ENCODE measurements at regions not wholly inside any gene's neighbourhood (a gene's known extent, or its start where the extent isn't known, plus 50 kb on each side); places are given as distances from the start of the nearest gene placed in this dataset.

DNA sequence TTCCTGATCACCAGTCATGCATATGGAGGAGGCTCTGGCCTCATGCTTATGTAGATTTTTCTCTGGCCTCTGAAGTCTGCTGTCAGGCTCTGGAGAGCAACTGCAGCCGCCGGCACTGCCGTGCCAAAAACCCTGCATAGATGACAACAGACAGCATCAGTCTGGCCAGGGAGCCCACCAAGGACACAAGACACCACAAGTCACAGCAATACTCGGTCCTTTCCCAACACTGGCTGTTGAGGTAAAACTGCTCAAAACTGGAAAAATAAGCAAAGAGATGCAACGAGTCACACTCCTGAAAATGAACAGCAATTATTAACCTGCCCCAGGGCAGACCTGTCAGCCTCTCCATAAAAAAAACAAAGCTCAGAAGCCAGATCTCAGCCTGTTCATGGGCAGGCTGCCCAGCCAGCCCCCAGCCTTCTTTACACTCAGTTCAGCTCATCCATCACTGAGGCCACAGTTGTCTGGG lies 186.0 kb upstream of the RAB6C start:
- H3K9ac ChIP-seq = no peak overlapping the region
- no peaks in the 10 kb centered on the region for H3K4me1 ChIP-seq
- no peaks in the 10 kb centered on the region for H3K9me3 ChIP-seq
- no peak overlapping the region for H3K4me3 ChIP-seq
- no peak overlapping the region for H3K27ac ChIP-seq
- no peaks in the 10 kb centered on the region for H3K36me3 ChIP-seq
- no peaks in the 10 kb centered on the region for H3K27me3 ChIP-seq
- no peak for TF ChIP-seq Cebpa-rat (IDR thresholded peaks at IDR 0.05)
- no peaks in the 10 kb centered on the region for H4K20me1 ChIP-seq
- H3K4me2 ChIP-seq = no peak overlapping the region

GRCh38 chr2:129794116-129794515 lies 185.3 kb upstream of the RAB6C start:
- H3K4me1 ChIP-seq = no peaks in the 10 kb centered on the region
- no peak overlapping the region for H3K4me3 ChIP-seq
- H3K27me3 ChIP-seq = no peaks in the 10 kb centered on the region
- no peaks in the 10 kb centered on the region for H3K36me3 ChIP-seq
- no peaks in the 10 kb centered on the region for H4K20me1 ChIP-seq
- H3K9me3 ChIP-seq = no peaks in the 10 kb centered on the region
- no peak overlapping the region for H3K27ac ChIP-seq
- no peak for TF ChIP-seq Cebpa-rat (IDR thresholded peaks at IDR 0.05)
- no peak overlapping the region for H3K9ac ChIP-seq
- no peak overlapping the region for H3K4me2 ChIP-seq

DNA sequence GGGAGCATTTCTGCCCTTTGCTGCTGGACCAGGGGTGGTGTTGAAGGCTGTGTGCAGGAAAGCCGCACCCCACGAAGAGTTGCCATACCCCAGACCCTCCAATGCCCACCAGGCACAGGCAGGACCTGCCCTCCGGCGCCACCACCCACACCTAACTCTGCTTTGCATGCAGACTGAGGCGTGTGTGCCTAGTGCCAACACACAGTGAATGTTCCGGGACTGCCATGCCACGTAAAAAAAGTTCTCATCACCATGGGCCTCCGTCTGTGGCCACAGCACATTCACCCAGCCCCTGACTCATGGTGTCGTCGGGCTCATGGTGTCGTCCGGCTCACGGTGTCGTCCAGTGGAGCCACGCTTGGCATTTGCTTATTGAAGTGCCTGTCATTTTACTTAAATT lies 184.9 kb upstream of the RAB6C start:
- Histone ChIP-seq H3K9me3 (no peaks in the 10 kb centered on the region), H3K9ac (no peak overlapping the region), H3K4me3 (no peak overlapping the region), H4K20me1 (no peaks in the 10 kb centered on the region), H3K4me1 (no peaks in the 10 kb centered on the region), H3K4me2 (no peak overlapping the region), H3K27ac (no peak overlapping the region), H3K36me3 (no peaks in the 10 kb centered on the region), H3K27me3 (no peaks in the 10 kb centered on the region)
- TF ChIP-seq Cebpa-rat (IDR thresholded peaks at IDR 0.05) = no peak

- no peaks in the 10 kb centered on the region for H4K20me1 ChIP-seq
Observed at GRCh38 chr2:129796225-129796624, 183.2 kb upstream of the RAB6C start.

GRCh38 chr2:129796801-129797488 lies 182.5 kb upstream of the RAB6C start:
- Histone ChIP-seq H4K20me1 (no peaks in the 10 kb centered on the region), H3K27ac (no peak overlapping the region), H3K9me3 (no peaks in the 10 kb centered on the region), H3K4me2 (no peak overlapping the region), H3K36me3 (no peaks in the 10 kb centered on the region), H3K4me1 (peaks cover 10% of the 10 kb centered on the region), H3K27me3 (no peaks in the 10 kb centered on the region), H3K9ac (no peak overlapping the region), H3K4me3 (no peak overlapping the region)
- TF ChIP-seq Cebpa-rat (IDR thresholded peaks at IDR 0.05) = no peak

More at GRCh38 chr2:129796225-129796624, 183.2 kb upstream of the RAB6C start:
- H3K4me2 ChIP-seq = no peak overlapping the region
- H3K27me3 ChIP-seq = no peaks in the 10 kb centered on the region
- H3K4me3 ChIP-seq = no peak overlapping the region
- peaks cover 3% of the 10 kb centered on the region for H3K4me1 ChIP-seq
- H3K9ac ChIP-seq = no peak overlapping the region
- H3K36me3 ChIP-seq = no peaks in the 10 kb centered on the region
- H3K9me3 ChIP-seq = no peaks in the 10 kb centered on the region
- TF ChIP-seq Cebpa-rat (IDR thresholded peaks at IDR 0.05) = no peak
- H3K27ac ChIP-seq = no peak overlapping the region

- no peak overlapping the region for H3K9ac ChIP-seq
- no peaks in the 10 kb centered on the region for H4K20me1 ChIP-seq
- peaks cover 16% of the 10 kb centered on the region for H3K4me1 ChIP-seq
- no peak for TF ChIP-seq Cebpa-rat (IDR thresholded peaks at IDR 0.05)
- no peak overlapping the region for H3K4me3 ChIP-seq
- no peaks in the 10 kb centered on the region for H3K27me3 ChIP-seq
- H3K27ac ChIP-seq = no peak overlapping the region
- H3K9me3 ChIP-seq = no peaks in the 10 kb centered on the region
- no peak overlapping the region for H3K4me2 ChIP-seq
- H3K36me3 ChIP-seq = no peaks in the 10 kb centered on the region
Observed at GRCh38 chr2:129797489-129798300, 181.8 kb upstream of the RAB6C start.

GRCh38 chr2:129798301-129798581 lies 181.2 kb upstream of the RAB6C start:
- peaks cover 16% of the 10 kb centered on the region for H3K4me1 ChIP-seq
- no peaks in the 10 kb centered on the region for H4K20me1 ChIP-seq
- H3K36me3 ChIP-seq = no peaks in the 10 kb centered on the region
- TF ChIP-seq Cebpa-rat (IDR thresholded peaks at IDR 0.05) = no peak
- H3K4me2 ChIP-seq = no peak overlapping the region
- no peaks in the 10 kb centered on the region for H3K9me3 ChIP-seq
- H3K4me3 ChIP-seq = no peak overlapping the region
- H3K27ac ChIP-seq = no peak overlapping the region
- H3K27me3 ChIP-seq = no peaks in the 10 kb centered on the region
- no peak overlapping the region for H3K9ac ChIP-seq

DNA sequence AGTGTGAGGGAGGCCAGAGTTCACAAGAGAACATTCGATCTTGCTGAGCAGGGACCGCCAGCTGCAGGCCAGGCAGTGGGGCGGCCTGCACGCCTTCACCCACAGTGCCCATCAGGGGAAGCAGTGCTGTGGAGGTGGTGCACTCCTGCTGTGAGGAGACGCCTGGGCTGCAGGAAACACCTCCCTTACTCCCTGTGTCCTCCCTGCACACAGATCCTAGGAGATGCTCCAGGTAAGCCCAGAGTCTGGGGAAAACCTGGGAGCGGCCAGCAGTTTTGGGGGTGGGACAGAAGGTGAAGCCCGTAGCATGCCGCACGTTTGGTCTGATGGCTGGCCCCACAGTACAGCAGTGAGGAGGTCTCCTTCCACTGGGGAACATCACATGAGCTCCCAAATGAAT lies 180.8 kb upstream of the RAB6C start:
- Histone ChIP-seq H3K4me2 (no peak overlapping the region), H3K4me3 (no peak overlapping the region), H3K27ac (no peak overlapping the region), H3K9ac (no peak overlapping the region), H3K9me3 (no peaks in the 10 kb centered on the region), H3K4me1 (peaks cover 16% of the 10 kb centered on the region), H4K20me1 (no peaks in the 10 kb centered on the region), H3K36me3 (no peaks in the 10 kb centered on the region), H3K27me3 (no peaks in the 10 kb centered on the region)
- TF ChIP-seq Cebpa-rat (IDR thresholded peaks at IDR 0.05) = no peak

GRCh38 chr2:129799036-129799958 lies 180.2 kb upstream of the RAB6C start:
- H3K27me3 ChIP-seq = no peaks in the 10 kb centered on the region
- no peak overlapping the region for H3K4me3 ChIP-seq
- no peak for TF ChIP-seq Cebpa-rat (IDR thresholded peaks at IDR 0.05)
- no peaks in the 10 kb centered on the region for H3K9me3 ChIP-seq
- no peak overlapping the region for H3K4me2 ChIP-seq
- H3K4me1 ChIP-seq = peaks cover 16% of the 10 kb centered on the region
- no peaks in the 10 kb centered on the region for H3K36me3 ChIP-seq
- no peaks in the 10 kb centered on the region for H4K20me1 ChIP-seq
- no peak overlapping the region for H3K9ac ChIP-seq
- H3K27ac ChIP-seq = no peak overlapping the region

Measured in BLaER1 (cell line).